Peyer's patch (tissue), 4 donors: ENCODE measurements at regions not wholly inside any gene's neighbourhood (a gene's known extent, or its start where the extent isn't known, plus 50 kb on each side); places are given as distances from the start of the nearest gene placed in this dataset.

Source experiments
- POLR2A ChIP-seq, 2 donors: fragments of 450-650 bp; IDR thresholded peaks; one replicate each; pipeline ENCODE4 v1.5.1; 2017; ENCODE audit warnings: antibody characterized with exemption in 2 of 2, mild to moderate bottlenecking in 2 of 2, moderate library complexity in 2 of 2
- TF ChIP-seq, protein P1 (sequence below), 6 experiments: fragments of 450-650 bp in 4 of 6; fragments of 200-600 bp in 2 of 6; sonication (generic) in 1 of 6; IDR thresholded peaks; one replicate each; pipeline ENCODE4 v1.5.1; 2017 to 2019; ENCODE audit warnings: antibody characterized with exemption in 6 of 6, mild to moderate bottlenecking in 3 of 6, moderate library complexity in 1 of 6

DNA sequence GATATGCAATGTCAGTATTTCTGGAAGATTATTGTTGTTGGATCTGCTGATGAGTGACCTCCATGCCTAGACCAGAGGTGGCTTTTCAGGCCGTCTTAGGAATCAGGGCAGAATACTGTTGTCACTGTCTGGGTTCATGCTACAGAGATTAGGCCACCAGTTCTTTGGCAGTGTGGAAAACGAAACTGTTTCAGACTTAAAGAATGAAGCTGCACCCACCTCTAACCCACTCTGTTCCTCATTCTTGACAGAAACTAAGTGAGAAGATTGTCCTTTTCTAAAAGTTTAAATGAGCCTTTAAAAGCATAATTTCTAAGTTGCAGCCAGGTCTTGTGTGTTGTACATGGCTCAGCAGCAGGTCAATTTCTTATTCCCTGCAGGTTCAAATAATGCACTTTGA is 444.3 kb downstream of the ENC1 start:
- TF ChIP-seq POLR2A (IDR thresholded peaks at IDR 0.05): no peak
- TF ChIP-seq, protein P1, sequence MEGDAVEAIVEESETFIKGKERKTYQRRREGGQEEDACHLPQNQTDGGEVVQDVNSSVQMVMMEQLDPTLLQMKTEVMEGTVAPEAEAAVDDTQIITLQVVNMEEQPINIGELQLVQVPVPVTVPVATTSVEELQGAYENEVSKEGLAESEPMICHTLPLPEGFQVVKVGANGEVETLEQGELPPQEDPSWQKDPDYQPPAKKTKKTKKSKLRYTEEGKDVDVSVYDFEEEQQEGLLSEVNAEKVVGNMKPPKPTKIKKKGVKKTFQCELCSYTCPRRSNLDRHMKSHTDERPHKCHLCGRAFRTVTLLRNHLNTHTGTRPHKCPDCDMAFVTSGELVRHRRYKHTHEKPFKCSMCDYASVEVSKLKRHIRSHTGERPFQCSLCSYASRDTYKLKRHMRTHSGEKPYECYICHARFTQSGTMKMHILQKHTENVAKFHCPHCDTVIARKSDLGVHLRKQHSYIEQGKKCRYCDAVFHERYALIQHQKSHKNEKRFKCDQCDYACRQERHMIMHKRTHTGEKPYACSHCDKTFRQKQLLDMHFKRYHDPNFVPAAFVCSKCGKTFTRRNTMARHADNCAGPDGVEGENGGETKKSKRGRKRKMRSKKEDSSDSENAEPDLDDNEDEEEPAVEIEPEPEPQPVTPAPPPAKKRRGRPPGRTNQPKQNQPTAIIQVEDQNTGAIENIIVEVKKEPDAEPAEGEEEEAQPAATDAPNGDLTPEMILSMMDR (IDR thresholded peaks at IDR 0.05): no peak
